Mucosa of rectum (tissue), 2 donors: ENCODE measurements at regions not wholly inside any gene's neighbourhood (a gene's known extent, or its start where the extent isn't known, plus 50 kb on each side); places are given as distances from the start of the nearest gene placed in this dataset.

Source experiments
- H3K27ac ChIP-seq, 2 donors: one replicate each; pipeline ENCODE4 v1.7.0; 2013; ENCODE audit warnings: inconsistent platforms in 2 of 2, low read depth in 2 of 2, low read length in 2 of 2
- H3K27me3 ChIP-seq, 2 donors: one replicate each; pipeline ENCODE4 v1.7.0; 2013; ENCODE audit warnings: low read length in 2 of 2; ENCODE audit not compliant: control insufficient read depth in 2 of 2, insufficient read depth in 2 of 2
- H3K36me3 ChIP-seq, 2 donors: one replicate each; pipeline ENCODE4 v1.7.0; 2013; ENCODE audit warnings: low read length in 2 of 2; ENCODE audit not compliant: control insufficient read depth in 2 of 2, insufficient read depth in 2 of 2
- H3K4me1 ChIP-seq, 2 donors: one replicate each; pipeline ENCODE4 v1.7.0; 2013; ENCODE audit warnings: low read length in 2 of 2, mild to moderate bottlenecking in 1 of 2; ENCODE audit not compliant: control insufficient read depth in 2 of 2, insufficient read depth in 2 of 2
- H3K4me3 ChIP-seq, 2 donors: one replicate each; pipeline ENCODE4 v1.7.0; 2013; ENCODE audit warnings: low read length in 2 of 2
- H3K9ac ChIP-seq, 2 donors: one replicate each; pipeline ENCODE4 v1.7.0; 2013; ENCODE audit warnings: low read length in 2 of 2, low read depth in 1 of 2, mild to moderate bottlenecking in 1 of 2
- H3K9me3 ChIP-seq, 2 donors: one replicate each; pipeline ENCODE4 v1.7.0; 2013; ENCODE audit warnings: low read length in 2 of 2; ENCODE audit not compliant: control insufficient read depth in 2 of 2
- donor health status: healthy.
- donor health status: Normal muscosa, but diverticular disease.

DNA sequence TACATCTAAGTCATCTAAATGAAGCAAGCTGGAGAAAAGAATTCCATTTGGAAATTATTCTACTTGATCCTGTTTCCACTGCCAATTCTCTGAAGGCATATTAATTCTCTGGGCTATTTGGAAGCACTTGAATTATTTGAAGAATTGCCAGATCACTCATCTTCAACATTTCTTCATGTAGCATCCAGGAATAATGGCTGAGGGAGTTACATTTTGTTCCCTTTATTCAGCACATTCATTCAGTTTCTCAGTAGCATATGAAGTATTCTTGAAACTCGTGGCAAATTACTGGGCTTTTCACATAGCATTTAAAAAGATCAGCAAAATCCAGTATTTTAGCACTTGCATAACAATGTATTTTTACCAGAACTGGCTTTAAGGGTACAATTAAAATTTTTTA, 127.1 kb upstream of the VIPR2 start:
- peaks cover 0 to 3% of the 10 kb centered on the region in 2 donors for H3K9me3 ChIP-seq
- H3K4me1 ChIP-seq, result no peaks in the 10 kb centered on the region
- no peak overlapping the region for H3K9ac ChIP-seq
- H3K4me3 ChIP-seq, result no peak overlapping the region
- H3K27me3 ChIP-seq, result no peaks in the 10 kb centered on the region
- H3K27ac ChIP-seq, result no peak overlapping the region
- no peaks in the 10 kb centered on the region for H3K36me3 ChIP-seq

DNA sequence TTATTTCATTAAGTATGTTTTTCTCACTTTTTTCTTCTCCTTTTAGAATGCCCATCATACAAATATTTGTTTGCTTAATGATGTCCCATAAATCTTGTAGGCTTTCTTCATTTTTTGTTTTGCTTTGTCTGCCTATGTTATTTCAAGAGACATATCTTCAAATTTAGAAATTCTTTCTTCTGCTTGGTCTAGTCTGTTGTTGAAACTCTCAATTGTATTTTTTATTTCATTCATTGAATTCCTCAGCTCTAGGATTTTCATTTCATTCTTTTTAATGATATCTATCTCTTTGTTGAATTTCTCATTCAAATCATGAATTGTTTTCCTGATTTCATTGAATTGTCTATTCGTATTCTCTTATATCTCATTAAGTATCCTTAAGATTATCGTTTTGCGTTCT, 125.1 kb upstream of the VIPR2 start:
- Histone ChIP-seq H3K9me3 (peaks cover 0 to 3% of the 10 kb centered on the region in 2 donors), H3K27ac (no peak overlapping the region), H3K4me1 (no peaks in the 10 kb centered on the region), H3K4me3 (no peak overlapping the region), H3K27me3 (no peaks in the 10 kb centered on the region), H3K36me3 (no peaks in the 10 kb centered on the region), H3K9ac (no peak overlapping the region)

DNA sequence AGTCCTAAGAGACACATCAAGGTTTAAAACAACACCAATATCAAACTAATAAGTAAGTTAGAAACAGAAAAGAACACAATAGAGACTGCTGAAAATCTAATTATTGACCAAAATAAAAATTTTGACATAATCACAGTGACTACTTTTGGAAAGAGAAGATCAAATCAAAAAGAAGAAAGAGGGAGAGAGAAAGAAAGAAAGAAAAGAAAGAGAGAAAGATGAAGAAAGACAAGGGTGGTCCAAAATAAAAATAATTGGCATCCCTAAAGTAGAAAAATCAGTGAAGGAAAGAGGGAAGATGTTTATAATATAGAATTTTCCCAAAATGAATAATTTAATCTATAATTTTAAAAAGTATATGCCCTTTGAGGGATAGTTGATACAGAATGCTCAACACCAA, 118.8 kb upstream of the VIPR2 start:
- Histone ChIP-seq H3K4me1 (no peaks in the 10 kb centered on the region), H3K4me3 (no peak overlapping the region), H3K9me3 (no peaks in the 10 kb centered on the region), H3K36me3 (no peaks in the 10 kb centered on the region), H3K27me3 (no peaks in the 10 kb centered on the region), H3K9ac (no peak overlapping the region), H3K27ac (no peak overlapping the region)

DNA sequence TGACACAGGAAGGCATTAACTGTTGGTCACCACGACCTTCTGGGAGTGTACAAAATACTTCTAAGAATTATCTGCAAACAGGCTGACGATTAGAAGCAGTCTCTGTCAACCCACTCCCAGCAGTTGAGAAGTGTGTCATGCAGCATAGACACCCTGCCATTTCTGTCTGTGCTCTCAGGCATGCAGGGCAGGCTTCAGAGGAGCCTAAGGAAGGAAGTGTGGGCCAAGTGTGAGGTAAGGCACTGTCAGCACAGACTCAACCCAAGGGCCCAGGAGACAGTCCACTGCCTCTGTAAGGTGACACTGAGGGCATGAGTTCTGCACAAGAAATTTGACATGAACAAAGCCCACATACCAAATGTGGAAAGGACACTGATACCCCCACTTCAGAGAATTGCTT, 109.0 kb upstream of the VIPR2 start:
- Histone ChIP-seq H3K9ac (no peak overlapping the region), H3K4me1 (no peaks in the 10 kb centered on the region), H3K27ac (no peak overlapping the region), H3K27me3 (no peaks in the 10 kb centered on the region), H3K4me3 (no peak overlapping the region), H3K9me3 (no peaks in the 10 kb centered on the region), H3K36me3 (no peaks in the 10 kb centered on the region)

DNA sequence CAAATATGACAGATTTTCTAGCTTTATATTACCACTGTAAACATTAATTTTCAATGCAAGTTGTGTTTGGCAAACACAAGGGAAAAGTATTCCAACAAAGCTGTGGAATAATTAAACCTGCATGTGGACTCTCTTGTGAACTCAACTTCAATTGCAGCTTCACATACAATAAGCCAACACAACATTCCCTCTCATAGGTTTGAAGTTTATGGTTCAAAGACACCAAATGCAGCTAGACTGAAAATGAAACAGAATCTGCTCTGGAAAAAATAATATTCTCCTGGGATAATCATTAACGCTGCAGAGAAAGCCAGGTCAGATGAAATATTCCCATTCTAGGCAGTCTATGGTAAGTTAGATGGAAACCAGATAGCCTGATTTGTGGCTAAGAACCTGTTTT, 105.8 kb upstream of the VIPR2 start:
- H3K4me3 ChIP-seq, result no peak overlapping the region
- H3K4me1 ChIP-seq, result no peaks in the 10 kb centered on the region
- H3K36me3 ChIP-seq, result no peaks in the 10 kb centered on the region
- H3K27me3 ChIP-seq, result no peaks in the 10 kb centered on the region
- no peak overlapping the region for H3K9ac ChIP-seq
- H3K27ac ChIP-seq, result no peak overlapping the region
- H3K9me3 ChIP-seq, result no peaks in the 10 kb centered on the region

DNA sequence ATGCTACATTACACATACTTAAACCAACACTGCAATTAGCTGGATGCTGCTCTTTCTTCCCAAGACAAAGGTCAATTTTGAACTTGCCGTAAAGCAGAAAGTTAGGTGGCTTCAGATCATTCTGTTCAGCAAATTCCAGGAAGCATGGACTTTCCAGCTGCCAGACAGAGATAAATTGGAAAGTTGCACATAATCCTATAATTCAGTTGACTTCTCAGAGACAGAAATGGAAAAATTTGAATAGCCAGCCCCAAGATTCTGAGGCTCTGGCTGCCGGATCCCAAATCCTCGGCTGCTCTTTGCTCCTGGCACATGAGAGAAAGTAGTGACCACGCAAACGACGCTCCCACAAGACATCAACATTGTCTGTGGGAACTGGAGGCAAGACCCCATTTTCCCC, 105.0 kb upstream of the VIPR2 start:
- H3K27ac ChIP-seq, result no peak overlapping the region
- no peak overlapping the region for H3K9ac ChIP-seq
- no peaks in the 10 kb centered on the region for H3K27me3 ChIP-seq
- H3K4me3 ChIP-seq, result no peak overlapping the region
- H3K4me1 ChIP-seq, result no peaks in the 10 kb centered on the region
- no peaks in the 10 kb centered on the region for H3K9me3 ChIP-seq
- H3K36me3 ChIP-seq, result no peaks in the 10 kb centered on the region

DNA sequence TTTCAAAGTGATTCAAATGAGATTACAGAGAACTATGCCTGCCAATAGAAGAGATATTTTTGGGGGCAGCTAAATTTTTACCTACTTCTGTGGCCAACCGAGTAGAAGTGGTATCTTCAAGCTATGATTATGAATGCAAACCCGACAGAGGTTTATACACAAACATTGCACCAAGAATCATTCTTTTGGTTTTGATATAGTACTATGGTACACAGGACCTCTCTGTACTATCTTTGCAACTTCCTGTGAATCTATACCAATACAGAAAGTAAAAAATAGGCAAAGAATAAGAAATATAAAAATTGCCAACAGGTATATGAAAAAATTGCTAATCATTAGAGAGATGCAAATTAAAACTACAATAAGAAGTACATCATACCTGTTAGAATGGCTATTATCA, 103.2 kb upstream of the VIPR2 start:
- Histone ChIP-seq H3K27ac (no peak overlapping the region), H3K4me1 (no peaks in the 10 kb centered on the region), H3K9me3 (no peaks in the 10 kb centered on the region), H3K4me3 (no peak overlapping the region), H3K27me3 (no peaks in the 10 kb centered on the region), H3K9ac (no peak overlapping the region), H3K36me3 (no peaks in the 10 kb centered on the region)

DNA sequence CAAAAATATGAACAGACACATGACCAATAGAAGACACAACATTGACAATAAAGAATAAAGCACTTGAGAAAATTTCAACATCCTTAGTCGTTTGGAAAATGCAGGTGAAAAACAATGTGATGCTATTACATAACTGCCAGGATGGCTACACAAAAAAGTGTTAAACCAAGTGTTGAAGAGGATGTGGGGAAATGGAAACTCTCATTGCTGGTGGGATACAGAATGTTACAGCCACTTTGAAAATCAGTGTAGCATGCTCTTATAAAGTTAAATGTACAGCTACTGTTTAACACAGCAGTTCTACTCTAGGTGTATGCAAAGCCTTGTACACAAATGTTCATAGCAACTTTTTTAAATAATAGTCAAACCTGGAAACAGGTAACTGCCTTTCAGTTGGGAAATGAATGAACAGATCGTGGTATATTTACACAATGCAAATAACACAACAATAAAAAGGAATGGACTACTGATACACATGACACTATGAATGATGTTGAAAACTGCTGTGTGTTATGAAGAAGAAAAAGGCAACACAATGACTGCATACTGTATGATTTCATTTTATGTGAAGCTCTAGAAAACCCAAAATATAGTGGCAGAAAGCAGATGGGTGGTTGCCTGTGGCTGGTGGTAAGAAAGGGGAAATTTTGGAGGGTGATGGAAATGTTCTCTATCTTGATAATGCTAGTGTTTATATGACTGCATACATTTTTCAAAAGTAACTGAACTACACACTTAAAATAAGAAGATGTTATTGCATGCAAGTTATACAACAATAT, 102.2 kb upstream of the VIPR2 start:
- H3K4me3 ChIP-seq, result no peak overlapping the region
- no peaks in the 10 kb centered on the region for H3K9me3 ChIP-seq
- H3K27me3 ChIP-seq, result no peaks in the 10 kb centered on the region
- no peaks in the 10 kb centered on the region for H3K36me3 ChIP-seq
- no peaks in the 10 kb centered on the region for H3K4me1 ChIP-seq
- H3K27ac ChIP-seq, result no peak overlapping the region
- H3K9ac ChIP-seq, result no peak overlapping the region

DNA sequence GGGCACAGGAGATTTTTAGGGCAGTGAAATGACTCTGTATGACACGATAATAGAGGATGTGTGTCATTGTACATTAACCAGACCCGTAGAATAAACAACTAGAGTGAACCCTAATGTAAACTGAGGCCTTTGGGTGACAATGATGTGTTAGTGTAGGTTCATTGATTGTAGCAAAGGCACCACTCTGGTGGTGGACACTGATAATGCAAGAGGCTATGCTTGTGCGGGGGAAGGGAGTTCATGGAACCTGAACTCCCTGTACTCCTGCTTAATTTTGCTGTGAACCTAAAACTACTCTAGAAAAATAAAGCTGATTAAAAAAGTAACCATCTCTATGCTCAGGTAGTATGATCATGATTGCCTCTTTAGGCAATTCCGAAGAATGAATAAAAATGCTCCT, 96.3 kb upstream of the VIPR2 start:
- H3K27me3 ChIP-seq, result no peaks in the 10 kb centered on the region
- H3K4me1 ChIP-seq, result no peaks in the 10 kb centered on the region
- no peak overlapping the region for H3K27ac ChIP-seq
- H3K4me3 ChIP-seq, result no peak overlapping the region
- no peaks in the 10 kb centered on the region for H3K36me3 ChIP-seq
- no peaks in the 10 kb centered on the region for H3K9me3 ChIP-seq
- H3K9ac ChIP-seq, result no peak overlapping the region

DNA sequence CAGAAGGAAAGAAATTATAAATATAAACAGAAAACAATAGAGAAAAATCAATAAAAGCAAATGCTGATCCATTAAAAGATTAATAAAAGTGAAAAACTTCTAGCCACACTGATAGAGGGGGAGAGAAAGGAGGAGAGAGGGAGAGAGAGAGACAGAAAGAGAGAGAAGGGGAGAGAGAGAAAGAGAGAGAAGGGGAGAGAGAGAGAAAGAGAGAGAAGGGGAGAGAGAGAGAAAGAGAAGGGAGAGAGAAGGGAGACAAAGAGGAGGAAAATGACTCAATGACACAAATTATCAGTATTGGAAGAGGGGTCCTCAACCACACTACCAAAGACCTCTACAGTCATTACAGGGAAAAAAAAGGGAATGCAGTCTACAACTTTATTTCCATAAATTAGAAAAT, 94.4 kb upstream of the VIPR2 start:
- Histone ChIP-seq H3K9ac (no peak overlapping the region), H3K4me3 (no peak overlapping the region), H3K36me3 (no peaks in the 10 kb centered on the region), H3K27me3 (no peaks in the 10 kb centered on the region), H3K4me1 (no peaks in the 10 kb centered on the region), H3K9me3 (no peaks in the 10 kb centered on the region), H3K27ac (no peak overlapping the region)

DNA sequence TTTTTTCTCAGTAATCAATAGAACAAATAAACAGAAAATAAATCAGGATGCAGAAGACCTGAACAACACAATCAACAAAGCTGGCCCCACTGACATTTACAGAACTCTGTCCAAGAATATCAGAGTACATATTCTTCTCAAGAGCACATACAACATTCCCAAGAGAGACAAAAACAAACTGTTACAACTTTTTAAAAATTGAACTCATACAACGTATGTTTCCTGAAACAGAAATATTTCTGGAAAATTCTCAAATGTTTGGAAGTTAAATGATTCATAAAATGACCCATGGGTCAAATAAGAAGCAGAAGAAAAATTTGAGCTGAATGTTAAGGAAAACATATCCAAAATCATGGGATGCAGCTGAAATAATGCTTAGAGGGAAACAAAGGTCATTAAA, 93.9 kb upstream of the VIPR2 start:
- no peaks in the 10 kb centered on the region for H3K9me3 ChIP-seq
- H3K27ac ChIP-seq, result no peak overlapping the region
- no peak overlapping the region for H3K4me3 ChIP-seq
- no peaks in the 10 kb centered on the region for H3K4me1 ChIP-seq
- H3K9ac ChIP-seq, result no peak overlapping the region
- H3K36me3 ChIP-seq, result no peaks in the 10 kb centered on the region
- no peaks in the 10 kb centered on the region for H3K27me3 ChIP-seq
